HL-60 (cell line): ENCODE measurements at regions not wholly inside any gene's neighbourhood (a gene's known extent, or its start where the extent isn't known, plus 50 kb on each side); places are given as distances from the start of the nearest gene placed in this dataset.

Source experiments
- DNase-seq, 2 experiments: peaks; one replicate each; pipeline ENCODE4 v3.0.0-alpha.2; 2010 to 2020; ENCODE audit warnings: low read depth in 1 of 2, low spot score in 1 of 2
- H3K27ac ChIP-seq: fragments of 250-450 bp; sonication (Bioruptor Pico); replicated peaks from 2 replicates; pipeline ENCODE4 v1.5.1; 2020; ENCODE audit warnings: mild to moderate bottlenecking, moderate library complexity
- H3K27me3 ChIP-seq: fragments of 250-450 bp; sonication (Bioruptor Pico); 2 replicates; pipeline ENCODE4 v1.5.1; 2021; ENCODE audit warnings: mild to moderate bottlenecking, moderate library complexity; ENCODE audit not compliant: insufficient read depth, poor library complexity, severe bottlenecking
- H3K4me3 ChIP-seq: replicated peaks from 2 replicates; pipeline ENCODE4 v1.5.1; 2011; ENCODE audit warnings: mild to moderate bottlenecking, control low read depth, low read length; ENCODE audit not compliant: insufficient read depth
- GABPA ChIP-seq: IDR thresholded peaks from 2 replicates; pipeline ENCODE4 v1.6.1; 2012; ENCODE audit warnings: low read depth
- POLR2AphosphoS5 ChIP-seq: IDR thresholded peaks from 2 replicates; pipeline ENCODE4 v1.6.1; 2012; ENCODE audit warnings: low read depth
- SPI1 ChIP-seq: IDR thresholded peaks from 2 replicates; pipeline ENCODE4 v1.6.1; 2012; ENCODE audit warnings: low read depth, mild to moderate bottlenecking, borderline replicate concordance
- TF ChIP-seq, protein P1 (sequence below): IDR thresholded peaks from one replicate; pipeline ENCODE4 v1.5.1; 2011; ENCODE audit warnings: low read length, control low read depth, inconsistent platforms; ENCODE audit not compliant: insufficient read depth
- TF ChIP-seq, protein P2 (sequence below): IDR thresholded peaks from 2 replicates; pipeline ENCODE4 v1.6.1; 2012; ENCODE audit warnings: low read depth; ENCODE audit not compliant: insufficient replicate concordance

DNA sequence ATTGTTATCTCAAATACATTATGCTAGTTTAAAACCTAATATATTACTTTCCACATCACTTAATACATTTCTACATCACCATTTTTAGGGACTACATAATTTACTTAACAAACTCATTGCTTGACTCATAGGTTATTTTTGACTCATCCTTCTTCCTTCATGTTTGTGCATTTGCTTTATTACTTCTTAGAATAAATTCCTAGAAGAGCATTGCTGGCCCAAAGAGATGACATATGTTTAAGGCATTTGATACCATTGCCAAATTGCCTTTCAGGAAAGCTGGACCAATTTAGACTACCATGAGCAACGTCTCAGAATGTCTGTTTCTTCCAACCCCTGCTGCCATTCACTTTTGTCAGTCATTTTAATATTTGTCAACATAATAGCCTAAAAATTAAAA lies 905.8 kb downstream of the IGSF11 start:
- TF ChIP-seq, protein P1, sequence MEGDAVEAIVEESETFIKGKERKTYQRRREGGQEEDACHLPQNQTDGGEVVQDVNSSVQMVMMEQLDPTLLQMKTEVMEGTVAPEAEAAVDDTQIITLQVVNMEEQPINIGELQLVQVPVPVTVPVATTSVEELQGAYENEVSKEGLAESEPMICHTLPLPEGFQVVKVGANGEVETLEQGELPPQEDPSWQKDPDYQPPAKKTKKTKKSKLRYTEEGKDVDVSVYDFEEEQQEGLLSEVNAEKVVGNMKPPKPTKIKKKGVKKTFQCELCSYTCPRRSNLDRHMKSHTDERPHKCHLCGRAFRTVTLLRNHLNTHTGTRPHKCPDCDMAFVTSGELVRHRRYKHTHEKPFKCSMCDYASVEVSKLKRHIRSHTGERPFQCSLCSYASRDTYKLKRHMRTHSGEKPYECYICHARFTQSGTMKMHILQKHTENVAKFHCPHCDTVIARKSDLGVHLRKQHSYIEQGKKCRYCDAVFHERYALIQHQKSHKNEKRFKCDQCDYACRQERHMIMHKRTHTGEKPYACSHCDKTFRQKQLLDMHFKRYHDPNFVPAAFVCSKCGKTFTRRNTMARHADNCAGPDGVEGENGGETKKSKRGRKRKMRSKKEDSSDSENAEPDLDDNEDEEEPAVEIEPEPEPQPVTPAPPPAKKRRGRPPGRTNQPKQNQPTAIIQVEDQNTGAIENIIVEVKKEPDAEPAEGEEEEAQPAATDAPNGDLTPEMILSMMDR, result no peak
- TF ChIP-seq SPI1 (no peak), POLR2AphosphoS5 (no peak), GABPA (no peak)
- TF ChIP-seq, protein P2, sequence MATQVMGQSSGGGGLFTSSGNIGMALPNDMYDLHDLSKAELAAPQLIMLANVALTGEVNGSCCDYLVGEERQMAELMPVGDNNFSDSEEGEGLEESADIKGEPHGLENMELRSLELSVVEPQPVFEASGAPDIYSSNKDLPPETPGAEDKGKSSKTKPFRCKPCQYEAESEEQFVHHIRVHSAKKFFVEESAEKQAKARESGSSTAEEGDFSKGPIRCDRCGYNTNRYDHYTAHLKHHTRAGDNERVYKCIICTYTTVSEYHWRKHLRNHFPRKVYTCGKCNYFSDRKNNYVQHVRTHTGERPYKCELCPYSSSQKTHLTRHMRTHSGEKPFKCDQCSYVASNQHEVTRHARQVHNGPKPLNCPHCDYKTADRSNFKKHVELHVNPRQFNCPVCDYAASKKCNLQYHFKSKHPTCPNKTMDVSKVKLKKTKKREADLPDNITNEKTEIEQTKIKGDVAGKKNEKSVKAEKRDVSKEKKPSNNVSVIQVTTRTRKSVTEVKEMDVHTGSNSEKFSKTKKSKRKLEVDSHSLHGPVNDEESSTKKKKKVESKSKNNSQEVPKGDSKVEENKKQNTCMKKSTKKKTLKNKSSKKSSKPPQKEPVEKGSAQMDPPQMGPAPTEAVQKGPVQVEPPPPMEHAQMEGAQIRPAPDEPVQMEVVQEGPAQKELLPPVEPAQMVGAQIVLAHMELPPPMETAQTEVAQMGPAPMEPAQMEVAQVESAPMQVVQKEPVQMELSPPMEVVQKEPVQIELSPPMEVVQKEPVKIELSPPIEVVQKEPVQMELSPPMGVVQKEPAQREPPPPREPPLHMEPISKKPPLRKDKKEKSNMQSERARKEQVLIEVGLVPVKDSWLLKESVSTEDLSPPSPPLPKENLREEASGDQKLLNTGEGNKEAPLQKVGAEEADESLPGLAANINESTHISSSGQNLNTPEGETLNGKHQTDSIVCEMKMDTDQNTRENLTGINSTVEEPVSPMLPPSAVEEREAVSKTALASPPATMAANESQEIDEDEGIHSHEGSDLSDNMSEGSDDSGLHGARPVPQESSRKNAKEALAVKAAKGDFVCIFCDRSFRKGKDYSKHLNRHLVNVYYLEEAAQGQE, result no peak
- no peak overlapping the region for H3K4me3 ChIP-seq
- DNase-seq, result no peak

DNA sequence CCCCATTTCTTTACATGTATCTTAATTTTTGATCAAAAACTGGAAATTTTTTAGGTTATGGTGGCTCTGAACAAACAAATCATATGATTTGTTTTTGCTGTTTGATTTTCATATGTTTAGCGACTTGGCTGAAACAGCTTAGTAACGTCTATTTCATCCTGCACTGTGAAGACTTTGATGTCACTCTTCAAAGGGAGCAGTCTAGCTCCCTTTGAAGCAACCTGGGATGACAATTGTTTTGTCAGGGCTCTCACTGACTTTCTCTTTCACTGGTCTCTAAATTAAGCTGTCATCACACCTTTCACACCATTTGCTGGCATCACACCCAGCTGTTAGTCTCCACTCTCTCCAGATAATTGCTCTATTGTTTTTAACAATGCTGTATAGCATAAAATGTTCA lies 896.9 kb downstream of the IGSF11 start:
- no peak for DNase-seq
- H3K27me3 ChIP-seq, result no peaks in the 10 kb centered on the region
- TF ChIP-seq, protein P1, result no peak
- TF ChIP-seq SPI1, result no peak
- TF ChIP-seq, protein P2, result no peak
- TF ChIP-seq POLR2AphosphoS5, result no peak
- TF ChIP-seq GABPA, result no peak

More for the DNA sequence above, 905.8 kb downstream of the IGSF11 start:
- H3K27ac ChIP-seq, result no peak overlapping the region
- no peaks in the 10 kb centered on the region for H3K27me3 ChIP-seq

DNA sequence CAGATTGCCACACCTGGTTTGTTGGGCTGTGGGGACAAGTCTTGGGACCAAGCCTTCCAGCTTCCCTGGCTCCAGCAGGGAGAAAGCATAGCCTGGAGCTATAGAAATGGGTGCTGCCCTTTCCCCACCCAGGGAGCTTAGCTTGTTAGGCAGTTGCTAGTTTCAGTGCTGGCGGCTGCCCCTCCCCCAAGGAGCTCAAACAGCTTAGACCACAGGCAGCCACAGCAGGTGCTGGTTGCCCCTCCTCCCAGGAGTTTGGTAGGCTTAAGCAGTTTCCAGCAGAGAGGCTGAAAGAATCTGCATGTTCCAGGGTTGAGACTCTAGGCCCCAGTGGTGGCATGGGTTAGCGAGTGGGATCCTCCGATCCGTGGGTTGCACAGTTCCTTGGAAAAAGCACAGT lies 889.7 kb downstream of the IGSF11 start:
- H3K4me3 ChIP-seq, result no peak overlapping the region
- no peaks in the 10 kb centered on the region for H3K27me3 ChIP-seq
- TF ChIP-seq GABPA (no peak), SPI1 (no peak), POLR2AphosphoS5 (no peak)
- TF ChIP-seq, protein P1, result no peak
- TF ChIP-seq, protein P2, result no peak
- no peak overlapping the region for H3K27ac ChIP-seq
- no peak for DNase-seq

More for the DNA sequence above, 896.9 kb downstream of the IGSF11 start:
- Histone ChIP-seq H3K27ac (no peak overlapping the region), H3K4me3 (no peak overlapping the region)
